A549 (cell line): ENCODE measurements at regions not wholly inside any gene's neighbourhood (a gene's known extent, or its start where the extent isn't known, plus 50 kb on each side); places are given as distances from the start of the nearest gene placed in this dataset.

Experiments
- ATAC-seq, 2 experiments: fragments of 200-7000 bp in 1 of 2; fragments of >200 bp in 1 of 2; cut with Nextera tagmentation in 1 of 2; cut with Tn5 transposase in 1 of 2; 3 replicates each; pipeline versions ENCODE4 v1.8.0 to v1.9.1; 2018 to 2020; ENCODE audit warnings: mild to moderate bottlenecking in 1 of 2, moderate library complexity in 1 of 2
- CTCF ChIA-PET: fragments of 300-600 bp; sonication (Branson Sonifier 250); formaldehyde crosslinking; extraction: SDS; loops from one replicate; lab custom pipeline; 2021; ENCODE audit warnings: antibody characterized with exemption, inconsistent platforms; lab: Yijun Ruan, JAX
- POLR2A ChIA-PET: fragments of 350-600 bp; formaldehyde crosslinking; extraction: SDS; loops from one replicate; lab custom pipeline; 2021; ENCODE audit warnings: antibody characterized with exemption, inconsistent platforms; lab: Yijun Ruan, JAX
- DNase-seq, 2 experiments: peaks; one replicate each; pipeline versions ENCODE4 v3.0.0 to v3.0.0-alpha.2; 2011 to 2016; ENCODE audit warnings: low read depth in 1 of 2, low spot score in 1 of 2
- FAIRE-seq: peaks from 2 replicates; lab custom pipeline; 2011; peaks lifted over from hg19 to GRCh38; lab: Jason Lieb, UNC
- H3K27ac ChIP-seq, 2 experiments: fragments of >200 bp; sonication (Bioruptor Twin); formaldehyde crosslinking; 3 replicates each; pipeline ENCODE4 v1.5.1; 2016 to 2017
- H3K4me1 ChIP-seq: fragments of >200 bp; sonication (Bioruptor Twin); formaldehyde crosslinking; 3 replicates; pipeline ENCODE4 v1.6.1; 2016
- H3K4me2 ChIP-seq: fragments of >200 bp; sonication (Bioruptor Twin); formaldehyde crosslinking; 3 replicates; pipeline ENCODE4 v1.6.1; 2016
- H3K4me3 ChIP-seq: fragments of >200 bp; sonication (Bioruptor Twin); formaldehyde crosslinking; 3 replicates; pipeline ENCODE4 v1.5.1; 2016
- H3K9me3 ChIP-seq: fragments of >200 bp; sonication (Bioruptor Twin); formaldehyde crosslinking; 3 replicates; pipeline ENCODE4 v1.6.1; 2016
- BHLHE40 ChIP-seq: IDR thresholded peaks from 2 replicates; pipeline ENCODE4 v1.6.1; 2012; ENCODE audit warnings: low read depth, low read length, inconsistent platforms
- CBX2 ChIP-seq: fragments of 200-600 bp; sonication (generic); IDR thresholded peaks from 2 replicates; pipeline ENCODE4 v1.6.1; 2016; ENCODE audit warnings: low read depth, mild to moderate bottlenecking, borderline replicate concordance
- CBX8 ChIP-seq: fragments of 200-600 bp; sonication (generic); IDR thresholded peaks from 2 replicates; pipeline ENCODE4 v1.6.1; 2016
- CHD4 ChIP-seq: fragments of 200-600 bp; sonication (generic); IDR thresholded peaks from 2 replicates; pipeline ENCODE4 v1.6.1; 2016; ENCODE audit warnings: antibody characterized with exemption, mild to moderate bottlenecking, borderline replicate concordance
- HOXA7 ChIP-seq: fragments of 250-450 bp; sonication (Bioruptor Pico); IDR thresholded peaks from 2 replicates; pipeline ENCODE4 v1.5.0; 2020; ENCODE audit warnings: mild to moderate bottlenecking, moderate library complexity
- HOXB13 ChIP-seq: fragments of 250-450 bp; sonication (Bioruptor Pico); IDR thresholded peaks from 2 replicates; pipeline ENCODE4 v1.5.0; 2020; ENCODE audit warnings: low read depth, mild to moderate bottlenecking, moderate library complexity
- HOXB5 ChIP-seq: fragments of 250-450 bp; sonication (Bioruptor Pico); IDR thresholded peaks from 2 replicates; pipeline ENCODE4 v1.5.0; 2020; ENCODE audit warnings: mild to moderate bottlenecking, moderate library complexity
- JUN ChIP-seq, 2 experiments: fragments of >200 bp; sonication (Bioruptor Twin); formaldehyde crosslinking; IDR thresholded peaks; 2 replicates in 1 of 2; 3 replicates in 1 of 2; pipeline ENCODE4 v1.6.1; 2016 to 2017
- JUNB ChIP-seq: fragments of >200 bp; sonication (Bioruptor Twin); formaldehyde crosslinking; IDR thresholded peaks from 2 replicates; pipeline ENCODE4 v1.6.1; 2016
- KDM5A ChIP-seq: fragments of 200-600 bp; sonication (generic); IDR thresholded peaks from 2 replicates; pipeline ENCODE4 v1.6.1; 2016; ENCODE audit warnings: antibody characterized with exemption, mild to moderate bottlenecking
- MAFK ChIP-seq: fragments of 450-650 bp; IDR thresholded peaks from 2 replicates; pipeline ENCODE4 v1.6.1; 2014; ENCODE audit not compliant: partially characterized antibody
- MYC ChIP-seq: IDR thresholded peaks from 2 replicates; pipeline ENCODE4 v1.6.1; 2012; ENCODE audit warnings: mild to moderate bottlenecking, inconsistent platforms, low read length, improper control_type of control experiment, borderline replicate concordance
- NFE2L2 ChIP-seq: fragments of 150-350 bp; conservative IDR thresholded peaks from 2 replicates; pipeline ENCODE4 v1.6.1; 2014; ENCODE audit warnings: low read length
- NPAS2 ChIP-seq: fragments of 250-450 bp; sonication (Bioruptor Pico); IDR thresholded peaks from 2 replicates; pipeline ENCODE4 v1.8.0; 2022; ENCODE audit warnings: mild to moderate bottlenecking, moderate library complexity, borderline replicate concordance
- RAD21 ChIP-seq, 2 experiments: fragments of >200 bp in 1 of 2; sonication (Bioruptor Twin) in 1 of 2; formaldehyde crosslinking in 1 of 2; IDR thresholded peaks in 1 of 2; conservative IDR thresholded peaks in 1 of 2; 2 replicates in 1 of 2; 3 replicates in 1 of 2; pipeline ENCODE4 v1.6.1; 2012 to 2018; ENCODE audit warnings: inconsistent platforms in 1 of 2
- RARB ChIP-seq: fragments of 250-450 bp; sonication (Bioruptor Pico); IDR thresholded peaks from 2 replicates; pipeline ENCODE4 v1.8.0; 2021; ENCODE audit warnings: mild to moderate bottlenecking, moderate library complexity
- RFX5 ChIP-seq: fragments of 450-650 bp; IDR thresholded peaks from 2 replicates; pipeline ENCODE4 v1.7.1; 2014; ENCODE audit warnings: antibody characterized with exemption, mild to moderate bottlenecking, moderate library complexity
- RNF2 ChIP-seq: fragments of 200-600 bp; sonication (generic); IDR thresholded peaks from 2 replicates; pipeline ENCODE4 v1.6.1; 2016; ENCODE audit warnings: low read depth, mild to moderate bottlenecking, antibody characterized with exemption, moderate library complexity, borderline replicate concordance
- SMC3 ChIP-seq: fragments of >200 bp; sonication (Bioruptor Twin); formaldehyde crosslinking; IDR thresholded peaks from 3 replicates; pipeline ENCODE4 v1.6.1; 2018; ENCODE audit warnings: inconsistent platforms
- SREBF2 ChIP-seq: fragments of 450-650 bp; IDR thresholded peaks from 2 replicates; pipeline ENCODE4 v1.6.1; 2014; ENCODE audit warnings: mild to moderate bottlenecking, moderate library complexity
- TFCP2L1 ChIP-seq: fragments of 250-450 bp; sonication (Bioruptor Pico); IDR thresholded peaks from 2 replicates; pipeline ENCODE4 v1.5.0; 2021; ENCODE audit warnings: mild to moderate bottlenecking
- ZC3H11A ChIP-seq: fragments of 450-650 bp; IDR thresholded peaks from 2 replicates; pipeline ENCODE4 v1.6.1; 2014; ENCODE audit warnings: antibody characterized with exemption, mild to moderate bottlenecking
- WGBS: methylation state at CpG from one replicate; pipeline ENCODE4 v1.1.6; 2017; ENCODE audit errors: missing lambda C conversion rate; 5-methylcytosine and 5-hydroxymethylcytosine counted together
- TF ChIP-seq, protein P1 (sequence below): fragments of 250-450 bp; sonication (Bioruptor Pico); IDR thresholded peaks from 2 replicates; pipeline ENCODE4 v1.5.0; 2020; ENCODE audit warnings: low read depth, mild to moderate bottlenecking, moderate library complexity
- TF ChIP-seq, protein P2 (sequence below): fragments of 250-450 bp; sonication (Bioruptor Pico); IDR thresholded peaks from 2 replicates; pipeline ENCODE4 v1.5.0; 2021; ENCODE audit warnings: mild to moderate bottlenecking, moderate library complexity, borderline replicate concordance
- TF ChIP-seq, protein P3 (sequence below): IDR thresholded peaks from 2 replicates; pipeline ENCODE4 v1.6.1; 2012
- TF ChIP-seq, protein P4 (sequence below): fragments of >200 bp; sonication (Bioruptor Twin); formaldehyde crosslinking; IDR thresholded peaks from 3 replicates; pipeline ENCODE4 v1.6.1; 2016
- TF ChIP-seq, protein P5 (sequence below): fragments of >200 bp; sonication (Bioruptor Twin); formaldehyde crosslinking; IDR thresholded peaks from 2 replicates; pipeline ENCODE4 v1.6.1; 2016
- TF ChIP-seq, protein P6 (sequence below): fragments of 150-350 bp; IDR thresholded peaks from 2 replicates; pipeline ENCODE4 v1.6.1; 2014; ENCODE audit warnings: low read depth, mild to moderate bottlenecking, low read length

DNA sequence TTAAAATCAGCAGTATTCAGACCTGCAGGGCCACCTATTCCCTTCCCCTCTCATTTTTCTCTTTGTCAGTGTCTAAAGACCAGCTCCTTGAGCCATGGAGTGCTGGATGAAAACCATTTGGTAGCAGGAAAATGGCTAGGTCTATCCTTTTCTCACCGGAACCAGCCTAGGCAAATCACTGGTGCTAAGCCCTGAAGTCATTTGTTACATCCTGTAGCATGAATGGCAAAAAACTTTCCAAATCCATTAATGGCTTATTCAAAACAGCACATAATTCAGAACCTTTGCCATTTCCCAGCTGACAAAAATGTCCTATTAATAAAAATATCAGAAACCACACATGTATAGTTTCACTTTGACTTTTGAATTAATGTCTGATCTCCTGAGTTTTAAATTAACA lies 209.5 kb upstream of the E2F8 start:
- FAIRE-seq: no peak
- H3K27ac ChIP-seq: no peak overlapping the region
- H3K4me1 ChIP-seq: no peaks in the 10 kb centered on the region
- H3K9me3 ChIP-seq: no peaks in the 10 kb centered on the region
- 68% methylated on average over 1 of the region's 1 CpG for WGBS
- H3K4me3 ChIP-seq: no peak overlapping the region
- POLR2A ChIA-PET: no interaction called here
- DNase-seq: no peak
- no peak for ATAC-seq
- H3K4me2 ChIP-seq: no peak overlapping the region
- TF ChIP-seq CBX8 (no peak), CBX2 (no peak), NFE2L2 (no peak), MYC (no peak), HOXB5 (no peak)
- TF ChIP-seq, protein P1, sequence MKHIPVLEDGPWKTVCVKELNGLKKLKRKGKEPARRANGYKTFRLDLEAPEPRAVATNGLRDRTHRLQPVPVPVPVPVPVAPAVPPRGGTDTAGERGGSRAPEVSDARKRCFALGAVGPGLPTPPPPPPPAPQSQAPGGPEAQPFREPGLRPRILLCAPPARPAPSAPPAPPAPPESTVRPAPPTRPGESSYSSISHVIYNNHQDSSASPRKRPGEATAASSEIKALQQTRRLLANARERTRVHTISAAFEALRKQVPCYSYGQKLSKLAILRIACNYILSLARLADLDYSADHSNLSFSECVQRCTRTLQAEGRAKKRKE (CRISPR knock-in tag): no peak
- TF ChIP-seq, protein P2, sequence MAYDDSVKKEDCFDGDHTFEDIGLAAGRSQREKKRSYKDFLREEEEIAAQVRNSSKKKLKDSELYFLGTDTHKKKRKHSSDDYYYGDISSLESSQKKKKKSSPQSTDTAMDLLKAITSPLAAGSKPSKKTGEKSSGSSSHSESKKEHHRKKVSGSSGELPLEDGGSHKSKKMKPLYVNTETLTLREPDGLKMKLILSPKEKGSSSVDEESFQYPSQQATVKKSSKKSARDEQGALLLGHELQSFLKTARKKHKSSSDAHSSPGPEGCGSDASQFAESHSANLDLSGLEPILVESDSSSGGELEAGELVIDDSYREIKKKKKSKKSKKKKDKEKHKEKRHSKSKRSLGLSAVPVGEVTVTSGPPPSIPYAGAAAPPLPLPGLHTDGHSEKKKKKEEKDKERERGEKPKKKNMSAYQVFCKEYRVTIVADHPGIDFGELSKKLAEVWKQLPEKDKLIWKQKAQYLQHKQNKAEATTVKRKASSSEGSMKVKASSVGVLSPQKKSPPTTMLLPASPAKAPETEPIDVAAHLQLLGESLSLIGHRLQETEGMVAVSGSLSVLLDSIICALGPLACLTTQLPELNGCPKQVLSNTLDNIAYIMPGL (CRISPR knock-in tag): no peak
- TF ChIP-seq, all 56 proteins: peak for 0
- CTCF ChIA-PET: no interaction called here

DNA sequence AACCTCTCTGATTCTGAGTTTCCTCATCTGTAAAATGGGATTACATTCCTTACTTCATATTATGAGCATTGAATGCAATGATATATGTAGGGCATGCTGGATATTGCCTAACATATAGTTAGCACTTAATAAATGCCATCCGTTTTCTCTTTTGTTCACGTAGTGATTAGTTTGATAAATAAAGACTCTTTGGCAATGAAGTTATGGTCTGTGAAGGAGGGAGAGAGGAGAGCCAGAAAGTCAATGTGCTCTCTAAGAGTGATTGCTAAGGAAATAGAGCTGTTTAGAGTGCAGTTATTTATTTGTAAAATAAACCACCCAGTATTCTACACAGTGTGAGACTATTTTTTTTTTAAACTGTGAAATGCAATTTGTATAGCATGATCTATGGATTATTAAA lies 207.9 kb upstream of the E2F8 start:
- FAIRE-seq (no peak), DNase-seq (no peak), ATAC-seq (no peak)
- ChIA-PET POLR2A (no interaction called here), CTCF (interaction anchor here (1.1 kb wide), 1 partner anchor 11 kb away, joined by 3 read pairs; no protein-coding TSS in a partner anchor)
- H3K27ac ChIP-seq: no peak overlapping the region
- no peaks in the 10 kb centered on the region for H3K4me1 ChIP-seq
- WGBS: 87% methylated on average over 2 of the region's 2 CpGs
- no peak overlapping the region for H3K4me2 ChIP-seq
- H3K9me3 ChIP-seq: no peaks in the 10 kb centered on the region
- TF ChIP-seq HOXB5 (no peak), JUN (IDR thresholded peaks at IDR 0.05) (no peak), RFX5 (no peak), MAFK (no peak), CHD4 (no peak), BHLHE40 (no peak), HOXB13 (no peak), SMC3 (no peak), NPAS2 (CRISPR knock-in tag) (no peak), RARB (CRISPR knock-in tag) (no peak)
- TF ChIP-seq, protein P3, sequence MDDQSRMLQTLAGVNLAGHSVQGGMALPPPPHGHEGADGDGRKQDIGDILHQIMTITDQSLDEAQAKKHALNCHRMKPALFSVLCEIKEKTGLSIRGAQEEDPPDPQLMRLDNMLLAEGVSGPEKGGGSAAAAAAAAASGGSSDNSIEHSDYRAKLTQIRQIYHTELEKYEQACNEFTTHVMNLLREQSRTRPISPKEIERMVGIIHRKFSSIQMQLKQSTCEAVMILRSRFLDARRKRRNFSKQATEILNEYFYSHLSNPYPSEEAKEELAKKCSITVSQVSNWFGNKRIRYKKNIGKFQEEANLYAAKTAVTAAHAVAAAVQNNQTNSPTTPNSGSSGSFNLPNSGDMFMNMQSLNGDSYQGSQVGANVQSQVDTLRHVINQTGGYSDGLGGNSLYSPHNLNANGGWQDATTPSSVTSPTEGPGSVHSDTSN: no peak
- TF ChIP-seq, all 56 proteins: peak for 0
- H3K4me3 ChIP-seq: no peak overlapping the region

DNA sequence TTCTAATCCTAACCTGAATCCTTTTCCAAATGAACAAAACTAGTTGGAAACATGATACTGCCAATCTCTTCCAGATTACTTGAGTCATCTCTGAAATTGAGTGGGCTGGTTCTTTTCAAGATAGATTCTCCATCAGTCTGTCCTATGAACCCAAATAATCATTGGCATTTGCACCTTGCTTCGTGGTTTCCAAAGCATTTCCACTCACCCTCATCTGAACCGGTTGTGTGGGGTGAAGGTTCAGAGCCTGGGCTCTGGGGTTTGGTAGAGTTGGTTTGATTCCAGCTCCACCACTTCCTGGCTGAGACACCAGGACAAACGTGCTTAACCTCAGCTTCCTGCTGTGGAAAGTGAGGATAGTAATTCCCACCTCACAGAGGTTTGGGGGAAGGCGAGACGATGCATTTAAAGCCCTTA lies 206.4 kb upstream of the E2F8 start:
- Histone ChIP-seq H3K4me2 (no peak overlapping the region), H3K27ac (no peak overlapping the region), H3K4me3 (no peak overlapping the region), H3K9me3 (no peaks in the 10 kb centered on the region), H3K4me1 (peaks cover 8% of the 10 kb centered on the region)
- ChIA-PET POLR2A (no interaction called here), CTCF (interaction anchor here (1.1 kb wide), 1 partner anchor 18 kb away, joined by 3 read pairs; no protein-coding TSS in a partner anchor)
- 58% methylated on average over 5 of the region's 5 CpGs for WGBS
- no peak for FAIRE-seq
- no peak for ATAC-seq
- DNase-seq: no peak
- no peak for TF ChIP-seq RNF2
- no peak for TF ChIP-seq MYC
- TF ChIP-seq, protein P4, sequence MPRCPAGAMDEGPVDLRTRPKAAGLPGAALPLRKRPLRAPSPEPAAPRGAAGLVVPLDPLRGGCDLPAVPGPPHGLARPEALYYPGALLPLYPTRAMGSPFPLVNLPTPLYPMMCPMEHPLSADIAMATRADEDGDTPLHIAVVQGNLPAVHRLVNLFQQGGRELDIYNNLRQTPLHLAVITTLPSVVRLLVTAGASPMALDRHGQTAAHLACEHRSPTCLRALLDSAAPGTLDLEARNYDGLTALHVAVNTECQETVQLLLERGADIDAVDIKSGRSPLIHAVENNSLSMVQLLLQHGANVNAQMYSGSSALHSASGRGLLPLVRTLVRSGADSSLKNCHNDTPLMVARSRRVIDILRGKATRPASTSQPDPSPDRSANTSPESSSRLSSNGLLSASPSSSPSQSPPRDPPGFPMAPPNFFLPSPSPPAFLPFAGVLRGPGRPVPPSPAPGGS: no peak
- TF ChIP-seq KDM5A: no peak
- no peak for TF ChIP-seq RAD21 (conservative IDR thresholded peaks at IDR 0.05 in 1 of 2, IDR thresholded peaks at IDR 0.05 in 1 of 2)
- no peak for TF ChIP-seq CHD4
- TF ChIP-seq, protein P5, sequence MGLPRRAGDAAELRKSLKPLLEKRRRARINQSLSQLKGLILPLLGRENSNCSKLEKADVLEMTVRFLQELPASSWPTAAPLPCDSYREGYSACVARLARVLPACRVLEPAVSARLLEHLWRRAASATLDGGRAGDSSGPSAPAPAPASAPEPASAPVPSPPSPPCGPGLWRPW: no peak
- no peak for TF ChIP-seq TFCP2L1 (CRISPR knock-in tag)
- no peak for TF ChIP-seq ZC3H11A
- TF ChIP-seq HOXA7 (CRISPR knock-in tag): no peak
- no peak for TF ChIP-seq JUNB
- TF ChIP-seq, protein P6, sequence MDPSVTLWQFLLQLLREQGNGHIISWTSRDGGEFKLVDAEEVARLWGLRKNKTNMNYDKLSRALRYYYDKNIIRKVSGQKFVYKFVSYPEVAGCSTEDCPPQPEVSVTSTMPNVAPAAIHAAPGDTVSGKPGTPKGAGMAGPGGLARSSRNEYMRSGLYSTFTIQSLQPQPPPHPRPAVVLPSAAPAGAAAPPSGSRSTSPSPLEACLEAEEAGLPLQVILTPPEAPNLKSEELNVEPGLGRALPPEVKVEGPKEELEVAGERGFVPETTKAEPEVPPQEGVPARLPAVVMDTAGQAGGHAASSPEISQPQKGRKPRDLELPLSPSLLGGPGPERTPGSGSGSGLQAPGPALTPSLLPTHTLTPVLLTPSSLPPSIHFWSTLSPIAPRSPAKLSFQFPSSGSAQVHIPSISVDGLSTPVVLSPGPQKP: no peak
- no peak for TF ChIP-seq JUN (IDR thresholded peaks at IDR 0.05)
- TF ChIP-seq, protein P3: no peak
- TF ChIP-seq SREBF2: no peak
